Transverse colon (tissue), 3 donors: ENCODE measurements at regions not wholly inside any gene's neighbourhood (a gene's known extent, or its start where the extent isn't known, plus 50 kb on each side); places are given as distances from the start of the nearest gene placed in this dataset.

Experiments used
- POLR2A ChIP-seq: fragments of 450-650 bp; IDR thresholded peaks from one replicate; pipeline ENCODE4 v1.6.1; 2016; ENCODE audit warnings: antibody characterized with exemption, mild to moderate bottlenecking, moderate library complexity
- TF ChIP-seq, protein P1 (sequence below), 5 experiments: fragments of 200-600 bp in 3 of 5; fragments of 450-650 bp in 2 of 5; sonication (generic) in 3 of 5; IDR thresholded peaks; 1 replicate in 2 of 5; 2 replicates in 3 of 5; pipeline ENCODE4 v1.5.1; 2016 to 2017; ENCODE audit warnings: antibody characterized with exemption in 5 of 5, inconsistent platforms in 3 of 5, mild to moderate bottlenecking in 2 of 5, moderate library complexity in 1 of 5

DNA sequence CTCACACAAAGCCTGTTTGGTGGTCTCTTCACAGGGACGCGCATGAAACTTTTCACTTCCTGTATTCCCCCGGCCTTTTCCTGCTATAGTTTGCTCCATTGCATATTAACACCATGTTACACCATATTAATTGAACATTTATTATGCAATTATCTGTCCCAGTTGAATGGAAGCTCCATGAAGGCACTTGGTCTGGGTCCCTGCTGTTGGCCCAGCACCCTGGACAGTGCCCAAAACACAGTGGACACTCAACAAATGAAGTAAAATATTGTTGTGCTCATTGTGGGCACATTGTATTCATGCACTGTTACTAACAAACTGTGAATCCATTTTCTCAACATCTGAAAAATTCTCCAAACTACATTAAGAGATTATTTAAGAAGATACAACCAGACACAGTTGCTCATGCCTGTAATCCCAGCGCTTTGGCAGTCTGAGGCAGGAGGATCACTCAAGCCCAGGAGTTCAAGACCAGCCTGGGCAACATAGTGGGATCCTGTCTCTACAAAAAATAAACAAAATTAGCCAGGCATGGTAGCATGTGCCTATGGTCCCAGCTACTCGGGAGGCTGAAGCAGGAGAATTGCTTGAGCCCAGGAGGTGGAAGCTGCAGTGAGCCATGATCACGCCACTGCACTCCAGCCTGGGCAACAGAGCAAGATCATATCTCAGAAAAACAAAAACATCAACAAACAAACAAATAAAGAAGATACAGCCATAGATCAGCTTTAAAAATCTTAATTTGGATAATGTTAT, 292.7 kb upstream of the TENM3 start:
- TF ChIP-seq POLR2A = no peak
- TF ChIP-seq, protein P1, sequence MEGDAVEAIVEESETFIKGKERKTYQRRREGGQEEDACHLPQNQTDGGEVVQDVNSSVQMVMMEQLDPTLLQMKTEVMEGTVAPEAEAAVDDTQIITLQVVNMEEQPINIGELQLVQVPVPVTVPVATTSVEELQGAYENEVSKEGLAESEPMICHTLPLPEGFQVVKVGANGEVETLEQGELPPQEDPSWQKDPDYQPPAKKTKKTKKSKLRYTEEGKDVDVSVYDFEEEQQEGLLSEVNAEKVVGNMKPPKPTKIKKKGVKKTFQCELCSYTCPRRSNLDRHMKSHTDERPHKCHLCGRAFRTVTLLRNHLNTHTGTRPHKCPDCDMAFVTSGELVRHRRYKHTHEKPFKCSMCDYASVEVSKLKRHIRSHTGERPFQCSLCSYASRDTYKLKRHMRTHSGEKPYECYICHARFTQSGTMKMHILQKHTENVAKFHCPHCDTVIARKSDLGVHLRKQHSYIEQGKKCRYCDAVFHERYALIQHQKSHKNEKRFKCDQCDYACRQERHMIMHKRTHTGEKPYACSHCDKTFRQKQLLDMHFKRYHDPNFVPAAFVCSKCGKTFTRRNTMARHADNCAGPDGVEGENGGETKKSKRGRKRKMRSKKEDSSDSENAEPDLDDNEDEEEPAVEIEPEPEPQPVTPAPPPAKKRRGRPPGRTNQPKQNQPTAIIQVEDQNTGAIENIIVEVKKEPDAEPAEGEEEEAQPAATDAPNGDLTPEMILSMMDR (IDR thresholded peaks at IDR 0.05) = no peak
